SKM-1 (cell line): ENCODE measurements at regions not wholly inside any gene's neighbourhood (a gene's known extent, or its start where the extent isn't known, plus 50 kb on each side); places are given as distances from the start of the nearest gene placed in this dataset.

ENCODE experiments used
- DNase-seq: peaks from one replicate; lab custom pipeline; 2025; ENCODE audit not compliant: unreplicated experiment; lab: John Stamatoyannopoulos, UW

DNA sequence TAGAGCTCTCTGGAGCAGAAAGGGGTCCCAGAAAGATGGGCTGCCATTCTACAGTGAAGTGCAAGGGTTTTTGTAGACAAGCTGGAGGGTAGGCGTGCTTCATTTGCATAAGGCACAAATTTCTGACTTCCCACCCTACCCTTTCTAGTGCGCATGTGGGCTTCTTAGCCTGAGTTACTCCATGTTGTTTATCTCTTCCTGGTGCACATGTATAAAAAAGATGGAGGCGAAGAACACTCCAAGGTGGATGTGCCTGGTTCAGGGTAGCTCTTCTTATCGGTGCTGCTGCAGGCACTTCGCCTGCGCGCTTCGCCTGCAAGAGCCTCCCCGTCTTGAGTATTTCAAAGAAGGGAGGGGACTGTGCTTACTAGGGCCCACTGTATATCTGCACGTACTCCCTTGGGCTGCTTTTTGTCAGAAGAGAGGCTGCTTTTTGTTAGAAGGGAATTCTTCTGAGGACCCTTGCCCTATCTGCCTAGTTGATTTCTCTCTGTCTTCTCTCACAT lies 1047.3 kb upstream of the CNTN5 start:
- DNase-seq = no peak

DNA sequence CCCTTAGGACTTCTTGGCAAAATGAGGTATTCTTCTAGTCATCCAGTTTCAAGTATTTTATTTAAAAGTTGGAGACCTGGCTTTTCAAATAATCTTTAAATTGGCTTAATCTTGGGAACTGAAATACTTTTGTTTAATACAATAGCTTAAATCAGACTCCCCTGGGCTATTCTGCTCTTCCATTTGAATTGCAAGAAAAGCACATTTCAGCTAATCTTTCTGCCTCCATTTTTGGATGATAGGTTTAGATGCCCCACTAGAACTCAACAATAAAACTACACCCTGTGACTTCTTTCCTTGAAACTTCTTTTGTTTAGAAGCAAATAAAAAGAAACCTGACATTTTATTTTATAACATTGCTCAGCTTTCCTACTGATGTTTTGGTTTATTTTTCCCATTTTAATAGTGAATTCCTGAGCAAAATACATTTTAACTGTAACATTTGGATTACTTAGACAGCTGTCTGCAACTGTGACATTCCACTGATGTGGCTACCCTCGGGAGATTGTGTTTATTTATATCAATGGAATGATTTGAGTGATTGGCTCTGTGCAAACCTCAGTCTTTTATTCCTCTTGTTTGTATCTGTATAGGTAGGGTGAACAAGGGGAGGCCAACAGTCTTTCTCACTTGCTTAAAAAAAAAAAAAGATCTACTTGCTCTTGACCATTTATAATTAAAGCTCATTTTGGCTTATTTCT lies 1045.8 kb upstream of the CNTN5 start:
- DNase-seq = no peak

DNA sequence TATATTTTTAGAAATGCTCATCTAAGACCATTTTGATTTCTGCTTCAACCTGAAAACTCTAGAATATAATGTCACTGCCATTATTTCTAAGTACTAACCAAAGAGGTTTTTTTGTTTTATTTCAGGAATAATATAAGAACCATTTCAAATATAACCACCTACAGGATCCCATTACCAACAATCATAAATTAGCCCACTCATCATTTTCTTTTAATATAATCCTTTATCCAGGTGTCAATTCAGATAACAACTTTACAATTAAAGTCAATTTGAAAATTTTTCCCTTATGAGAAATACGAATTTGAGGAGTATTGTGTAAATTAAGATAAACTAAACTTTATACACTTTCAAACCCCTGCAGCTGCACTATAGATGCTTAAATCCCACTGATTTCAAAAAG lies 1043.0 kb upstream of the CNTN5 start:
- no peak for DNase-seq

DNA sequence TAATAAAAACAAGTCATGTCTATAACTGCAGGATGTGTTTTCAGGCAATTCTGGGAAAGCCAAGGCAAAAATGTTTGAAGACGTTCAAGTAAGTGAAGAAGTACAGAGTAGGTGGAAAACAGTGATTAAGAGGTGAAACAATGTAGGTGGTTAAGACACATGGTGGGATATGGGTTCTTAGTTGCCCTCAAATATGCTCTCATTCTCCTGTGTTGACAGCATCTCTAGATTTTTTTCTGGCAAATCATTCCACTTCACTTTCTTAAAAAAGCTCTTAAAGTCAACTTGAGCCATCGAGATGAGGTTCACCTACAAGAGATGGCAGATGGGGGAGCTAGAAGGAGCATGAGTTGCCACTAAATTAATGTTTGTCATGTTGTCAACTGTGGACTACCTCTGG lies 1041.0 kb upstream of the CNTN5 start:
- no peak for DNase-seq

DNA sequence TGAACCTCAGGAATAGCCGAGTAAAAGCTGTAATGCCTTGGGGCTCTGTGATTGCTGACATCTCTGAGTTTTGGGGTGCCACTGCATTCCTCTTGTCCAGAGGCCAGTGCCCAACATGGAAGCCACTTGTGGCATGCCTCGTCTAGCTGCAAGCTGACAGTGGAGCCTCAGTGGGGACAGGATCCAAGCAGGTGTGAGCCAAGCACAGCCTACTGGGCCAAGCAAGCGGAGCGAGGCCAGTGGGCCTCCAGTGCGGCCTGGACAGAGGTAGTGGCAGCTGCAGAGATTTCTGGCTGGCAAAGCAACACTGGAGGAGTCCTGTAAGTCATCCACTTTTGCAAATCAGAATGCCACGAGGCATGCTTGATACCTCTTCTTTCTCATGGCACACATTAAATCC lies 1038.2 kb upstream of the CNTN5 start:
- DNase-seq = no peak

DNA sequence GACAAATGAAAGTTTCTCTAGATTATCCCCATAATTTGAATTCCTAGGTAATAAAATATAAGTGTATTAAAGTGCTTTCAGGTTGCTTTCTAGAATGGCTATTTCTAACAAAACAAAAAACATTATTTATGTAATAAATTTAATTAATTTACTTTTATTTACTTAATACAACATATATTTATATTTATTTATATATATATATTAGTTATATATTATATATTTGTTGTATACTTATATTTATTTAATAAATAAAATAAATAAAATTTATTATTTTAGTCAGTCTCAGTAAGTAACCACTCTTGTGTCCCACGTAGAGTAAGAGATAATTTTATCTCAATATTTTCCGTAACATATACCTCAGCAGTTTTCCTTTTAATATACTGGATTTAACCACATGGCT lies 1031.6 kb upstream of the CNTN5 start:
- no peak for DNase-seq

DNA sequence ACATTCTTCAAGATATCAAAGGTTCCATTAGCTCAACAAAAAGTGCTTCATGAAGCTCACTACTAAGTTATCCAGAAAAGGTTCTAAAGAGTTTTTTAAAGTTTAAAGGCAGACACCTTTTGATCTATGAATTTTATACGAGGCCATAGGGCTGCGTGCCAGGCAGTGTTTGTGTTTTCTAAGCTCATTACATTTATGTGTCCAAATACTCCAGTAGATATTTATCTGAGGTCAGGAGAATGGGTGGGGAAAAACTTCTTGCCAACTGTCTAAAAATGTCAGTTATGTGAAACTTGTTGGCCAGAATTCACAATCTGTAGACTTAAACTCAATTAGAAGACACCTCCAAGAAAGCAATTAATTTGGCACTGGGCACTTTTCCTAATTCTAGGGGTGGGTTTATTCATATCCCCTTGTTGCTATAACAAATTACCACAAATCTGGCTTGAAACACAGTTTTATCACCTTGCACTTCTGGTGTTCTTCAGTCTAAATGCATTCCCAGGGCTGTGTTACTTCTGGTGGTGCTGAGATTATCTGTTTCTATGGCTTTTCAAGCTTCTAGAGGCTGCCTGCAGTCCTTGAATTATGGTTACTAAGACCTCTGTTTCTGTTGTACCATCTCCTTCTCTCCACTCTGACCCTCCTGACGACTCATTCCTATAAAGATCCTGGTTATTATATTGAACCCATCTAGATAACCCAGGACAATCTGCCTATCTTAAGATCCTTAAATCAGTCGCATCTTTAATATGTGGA lies 1030.4 kb upstream of the CNTN5 start:
- no peak for DNase-seq

DNA sequence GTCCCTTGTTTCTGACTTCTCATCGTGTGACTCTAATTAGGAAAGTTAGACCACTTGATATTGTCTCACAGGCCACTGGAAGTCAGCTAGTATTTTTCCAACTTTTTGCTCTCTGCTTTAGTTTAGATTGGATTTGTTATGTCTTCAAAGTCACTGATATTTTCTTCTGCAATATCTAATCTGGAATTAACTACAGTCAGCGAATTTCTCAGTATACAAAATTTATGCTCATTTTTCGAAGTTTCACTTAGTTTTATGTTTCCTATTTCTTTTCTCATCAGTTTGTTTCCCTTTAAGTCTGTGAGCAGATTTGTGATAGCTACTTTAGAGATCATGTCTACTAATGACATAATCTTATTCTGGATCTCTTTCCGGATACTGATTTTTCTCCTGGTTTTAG lies 1027.2 kb upstream of the CNTN5 start:
- no peak for DNase-seq

DNA sequence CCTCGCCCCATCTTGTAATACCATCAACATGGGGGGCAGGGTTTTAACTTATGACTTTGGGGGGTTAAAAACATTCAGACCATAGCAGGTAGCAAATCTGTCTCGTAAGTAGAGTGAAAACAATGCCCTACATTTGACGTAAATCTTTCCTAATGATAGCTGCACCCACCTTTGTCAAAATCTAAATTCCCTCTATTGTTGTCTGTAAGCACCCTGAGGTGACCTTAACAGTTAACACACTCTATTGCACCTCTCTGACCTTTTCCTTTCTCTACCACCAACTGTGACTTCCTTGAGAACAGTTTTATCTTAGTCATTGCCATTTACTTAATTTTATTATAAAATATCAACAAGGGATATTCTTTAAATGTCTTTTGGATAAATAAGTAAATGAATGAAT lies 1024.9 kb upstream of the CNTN5 start:
- DNase-seq = no peak

DNA sequence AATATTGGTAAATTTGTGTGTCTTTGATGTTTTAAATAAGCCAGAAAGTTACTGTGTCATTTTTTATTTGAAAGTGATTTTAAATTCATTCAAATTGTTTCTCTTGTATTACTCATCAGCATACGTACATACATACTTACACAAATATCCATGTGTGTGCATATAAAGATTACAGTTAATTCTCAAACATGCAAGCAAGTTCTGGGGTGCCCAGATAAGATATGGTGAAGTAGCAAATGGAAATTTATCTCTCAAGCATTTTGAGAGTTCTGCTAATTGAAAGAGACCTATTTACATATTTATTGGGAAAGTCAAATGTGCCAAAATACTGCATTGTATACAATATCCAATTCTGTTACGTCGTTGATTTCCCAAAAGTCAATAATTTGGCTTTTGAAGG lies 1024.0 kb upstream of the CNTN5 start:
- DNase-seq = no peak

DNA sequence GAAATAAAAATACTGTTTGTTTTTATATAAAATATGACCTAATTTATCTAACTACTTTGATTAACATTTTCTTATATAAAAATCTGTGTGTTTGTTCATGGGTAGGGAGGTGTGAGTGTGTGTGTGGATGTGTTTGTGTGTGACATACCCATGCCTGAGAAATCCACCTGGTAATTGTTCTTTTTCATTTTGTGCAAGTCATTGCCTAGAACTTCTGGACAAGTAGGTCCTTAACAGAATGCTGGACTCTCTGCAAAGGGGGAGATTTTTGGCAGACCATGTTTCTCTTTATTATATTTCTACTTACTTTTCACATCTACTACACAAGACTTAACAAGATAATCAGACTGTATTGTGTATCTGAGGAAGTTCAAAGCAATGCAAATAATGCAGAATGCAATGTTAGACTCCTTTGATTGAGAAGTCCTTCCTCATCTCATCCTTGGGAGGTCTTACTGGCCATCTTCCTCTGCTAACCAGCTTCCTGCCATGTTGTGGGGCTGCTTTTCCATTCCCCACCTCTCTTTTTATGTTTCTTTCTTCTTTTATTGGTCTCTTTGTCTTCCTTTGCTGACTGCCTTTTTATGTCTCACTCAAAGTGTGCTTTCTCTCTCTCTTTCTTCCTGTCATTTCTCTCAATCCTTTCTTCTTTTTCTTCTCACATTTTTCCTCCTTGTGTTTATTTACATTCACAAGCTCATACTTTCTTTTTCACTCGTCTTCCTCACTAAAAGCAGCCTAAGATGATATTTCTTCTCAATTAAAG lies 1017.0 kb upstream of the CNTN5 start:
- DNase-seq = no peak

DNA sequence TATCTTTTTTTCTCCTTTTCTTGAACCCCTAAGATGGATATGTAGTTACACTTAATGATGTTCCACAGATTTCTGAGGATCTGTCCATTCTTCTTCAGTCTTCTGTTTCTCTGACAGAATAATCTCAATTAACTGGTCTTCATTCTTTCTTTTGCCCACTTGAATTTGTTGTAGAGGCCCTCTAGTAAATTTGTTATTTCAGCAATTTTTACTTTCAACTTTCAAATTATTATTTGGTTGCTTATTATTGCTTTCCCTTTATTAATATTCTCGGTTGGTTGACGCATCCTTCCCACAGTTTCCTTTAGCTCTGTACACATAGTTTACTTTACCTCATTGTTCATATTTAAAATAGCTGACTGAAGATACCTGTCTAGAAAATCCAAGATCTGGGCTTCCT lies 1013.7 kb upstream of the CNTN5 start:
- DNase-seq = no peak

DNA sequence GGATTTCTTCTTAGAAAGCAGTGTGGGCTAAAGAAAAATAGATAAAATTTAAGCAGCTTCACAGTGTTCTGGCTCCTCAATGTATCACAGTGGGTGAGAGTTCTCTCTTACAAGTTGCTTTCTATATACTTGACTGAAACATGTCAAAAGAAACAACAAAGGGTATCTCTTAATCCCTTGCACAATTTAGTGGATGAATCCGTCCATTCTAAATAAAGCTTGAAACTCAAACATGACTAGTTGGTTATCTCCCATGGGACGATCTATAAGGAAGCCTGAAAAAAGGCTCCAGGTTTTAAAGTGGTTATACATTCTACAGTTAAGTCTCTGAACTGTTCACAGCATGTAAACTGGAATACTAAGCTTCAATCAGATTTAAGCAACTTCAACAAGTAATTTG lies 993.1 kb upstream of the CNTN5 start:
- DNase-seq = no peak

DNA sequence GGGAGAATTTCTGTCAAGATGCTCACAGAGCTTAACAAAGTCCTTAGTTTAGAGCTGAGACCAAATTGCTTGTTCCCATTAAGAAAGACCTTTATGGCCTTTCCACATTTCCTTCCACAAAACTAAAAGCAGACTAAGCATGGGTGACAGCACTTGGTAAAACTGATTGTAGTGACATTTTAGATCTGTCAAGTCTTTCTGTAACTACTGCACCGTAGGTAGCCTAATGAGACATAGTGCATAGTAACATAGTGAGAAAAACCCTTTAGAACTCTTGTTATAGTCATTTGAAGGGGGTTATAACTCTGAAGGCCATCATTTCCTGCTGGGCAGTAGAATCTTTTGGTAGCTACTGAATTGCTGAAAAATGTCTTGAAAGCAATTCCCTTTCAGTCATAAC lies 990.9 kb upstream of the CNTN5 start:
- DNase-seq = no peak

DNA sequence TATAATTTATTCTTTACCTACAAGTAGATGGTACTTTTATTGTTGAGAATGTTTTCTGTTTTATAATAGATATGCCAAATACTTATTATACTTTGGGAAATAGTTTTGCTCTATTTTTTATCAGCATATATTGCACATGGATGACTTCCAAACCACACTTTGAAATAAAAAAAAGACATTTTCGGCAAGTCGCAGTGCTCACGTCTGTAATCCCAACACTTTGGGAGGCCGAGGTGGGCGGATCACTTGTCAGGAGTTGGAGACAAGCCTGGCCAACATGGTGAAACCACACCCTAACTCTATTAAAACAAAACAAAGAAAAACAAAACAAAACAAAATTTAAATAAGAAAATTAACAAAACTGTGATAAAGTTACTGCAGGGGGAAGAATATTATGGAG lies 983.9 kb upstream of the CNTN5 start:
- DNase-seq = no peak

DNA sequence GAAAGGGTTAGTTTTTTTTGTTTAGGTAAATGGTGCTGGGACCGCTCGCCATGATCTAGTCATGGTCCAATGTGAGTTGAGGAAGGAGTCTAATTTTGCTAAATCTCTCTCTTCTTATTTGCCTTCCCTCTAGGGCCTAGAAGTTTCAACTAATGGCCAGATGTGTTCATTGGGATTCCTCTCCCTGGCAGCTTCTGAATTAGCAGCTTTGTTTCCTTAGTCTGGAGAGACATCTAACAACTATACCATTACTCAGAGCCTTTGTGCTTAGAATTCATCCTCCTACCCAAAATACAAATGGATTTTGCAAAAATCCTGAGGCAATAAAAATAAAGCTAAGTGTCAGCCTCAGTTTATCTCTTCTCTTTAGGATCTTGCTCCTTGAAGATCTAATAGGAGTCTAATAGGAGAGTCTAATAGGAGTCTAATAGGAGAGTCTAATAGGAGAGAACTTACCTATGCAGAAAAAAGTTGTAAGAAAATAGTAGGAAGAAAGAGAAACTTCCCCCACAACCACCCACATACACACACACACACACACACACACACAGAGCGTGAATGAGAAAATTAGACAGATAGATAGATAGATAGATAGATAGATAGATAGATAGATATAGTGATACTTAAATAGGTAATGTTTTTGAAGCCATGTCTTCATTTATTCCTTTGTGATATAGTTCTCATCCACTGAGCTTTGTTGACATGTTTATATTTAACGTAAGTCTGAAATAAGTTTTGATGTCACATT lies 980.5 kb upstream of the CNTN5 start:
- no peak for DNase-seq

DNA sequence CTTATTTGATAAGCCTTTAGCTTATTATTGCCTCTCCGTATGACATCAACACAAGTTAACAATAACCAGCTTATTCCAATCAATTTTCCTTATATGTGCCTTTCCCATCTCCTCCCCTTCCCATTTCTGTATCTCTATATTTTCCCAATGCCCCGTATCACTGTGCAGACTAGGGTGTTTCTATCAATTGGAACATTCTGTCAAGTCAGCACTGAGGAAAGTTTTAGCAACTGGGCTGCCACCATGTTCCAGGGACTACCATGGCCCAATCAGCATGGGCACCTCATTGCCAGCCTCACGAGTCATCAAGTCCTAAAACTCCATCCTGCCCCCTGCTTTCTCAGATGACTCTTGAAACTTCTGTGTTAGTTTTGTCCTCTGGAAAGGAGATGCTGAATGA lies 973.1 kb upstream of the CNTN5 start:
- DNase-seq = no peak

DNA sequence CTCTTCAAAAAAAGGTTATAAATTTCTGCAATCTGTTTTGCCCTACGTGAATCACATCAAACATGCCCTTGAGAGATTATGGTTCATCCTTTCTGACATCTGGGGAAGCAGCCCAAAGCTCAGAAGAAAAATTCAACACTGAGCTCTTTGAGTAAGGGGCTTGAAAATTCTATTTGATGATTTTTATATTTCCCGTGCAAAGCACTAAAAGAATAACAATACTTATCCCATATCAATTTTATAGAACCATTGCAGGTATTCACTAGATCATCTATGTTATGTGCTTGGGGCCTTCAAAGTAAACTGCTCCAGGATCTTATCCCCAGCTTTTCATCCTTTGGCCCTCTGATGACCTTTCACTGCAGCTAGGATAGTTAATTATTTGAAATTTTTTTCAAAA lies 966.9 kb upstream of the CNTN5 start:
- no peak for DNase-seq

DNA sequence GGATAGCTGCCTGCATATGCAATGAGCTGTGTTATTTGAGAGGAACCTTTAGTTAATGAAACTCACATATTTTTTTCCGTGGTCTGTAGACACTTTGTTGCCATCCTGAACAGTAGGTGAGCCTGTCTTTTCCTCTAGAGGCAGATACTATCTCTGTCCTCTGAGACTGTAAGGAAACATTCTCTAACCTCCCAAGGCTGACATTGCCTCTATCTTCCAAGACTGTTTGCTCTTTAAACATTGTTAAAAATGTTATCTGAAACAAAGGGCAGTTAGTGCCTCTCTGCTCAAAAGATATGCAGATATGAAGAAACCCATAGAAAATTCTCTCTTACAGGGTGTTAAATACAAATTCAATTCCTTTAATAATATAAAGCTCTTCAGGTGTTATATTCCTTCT lies 963.8 kb upstream of the CNTN5 start:
- DNase-seq = no peak

DNA sequence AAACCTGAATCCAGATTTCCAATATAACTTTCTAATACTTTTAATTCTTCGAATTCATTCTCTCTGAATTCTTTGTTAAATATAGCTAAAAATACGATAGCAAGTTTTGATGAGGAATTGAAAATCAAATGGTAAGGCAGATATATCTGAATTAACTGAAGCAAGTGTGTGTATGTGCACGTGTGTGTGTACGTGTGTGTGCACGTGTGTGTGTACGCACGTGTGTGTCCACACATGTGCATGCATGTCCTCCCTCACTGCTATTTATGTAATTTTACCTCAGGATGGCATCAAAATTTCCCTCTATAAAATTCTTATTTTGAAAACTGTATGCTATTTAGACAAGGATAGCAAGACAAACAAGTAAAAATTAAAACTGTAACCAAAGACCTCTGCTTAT lies 961.3 kb upstream of the CNTN5 start:
- DNase-seq = no peak

DNA sequence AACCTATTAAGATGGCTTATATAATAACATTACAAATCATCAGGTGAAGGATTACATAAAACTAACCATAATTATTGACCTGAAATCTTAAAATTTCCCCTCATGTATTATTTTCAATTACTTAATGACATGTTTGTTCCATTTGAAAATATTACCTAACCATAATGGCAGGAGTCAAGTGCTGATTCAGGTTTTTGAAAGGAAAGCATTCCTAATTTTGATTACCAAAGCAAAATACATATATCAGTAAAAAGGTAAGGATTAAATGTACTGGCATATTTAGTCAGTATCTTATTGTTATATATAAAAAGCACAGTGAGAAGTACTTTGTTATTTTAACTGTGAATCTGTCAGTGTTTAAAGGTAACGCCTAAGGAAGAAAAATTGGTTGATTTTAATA lies 960.0 kb upstream of the CNTN5 start:
- DNase-seq = no peak
